SK-N-SH (cell line): ENCODE measurements at regions not wholly inside any gene's neighbourhood (a gene's known extent, or its start where the extent isn't known, plus 50 kb on each side); places are given as distances from the start of the nearest gene placed in this dataset.

Source experiments
- CTCF ChIP-seq: fragments of 200-600 bp; sonication (generic); IDR thresholded peaks from 2 replicates; pipeline ENCODE4 v1.6.1; 2017; ENCODE audit warnings: antibody characterized with exemption, mild to moderate bottlenecking, moderate library complexity
- EP300 ChIP-seq, 2 experiments: IDR thresholded peaks; 2 replicates each; pipeline versions ENCODE4 v1.4.0 to v1.6.1; 2012; ENCODE audit warnings: borderline replicate concordance in 1 of 2, low read depth in 1 of 2, low read length in 1 of 2
- GABPA ChIP-seq: IDR thresholded peaks from 2 replicates; pipeline ENCODE4 v1.4.0; 2012; ENCODE audit warnings: low read depth, mild to moderate bottlenecking
- POLR2AphosphoS5 ChIP-seq: IDR thresholded peaks from 2 replicates; pipeline ENCODE4 v1.6.1; 2012; ENCODE audit warnings: low read depth, low read length
- RAD21 ChIP-seq: IDR thresholded peaks from 2 replicates; pipeline ENCODE4 v1.6.1; 2012; ENCODE audit warnings: mild to moderate bottlenecking, low read length
- TAF1 ChIP-seq: IDR thresholded peaks from 2 replicates; pipeline ENCODE4 v1.6.1; 2012; ENCODE audit warnings: low read depth, mild to moderate bottlenecking, low read length, moderate library complexity, borderline replicate concordance
- USF2 ChIP-seq: fragments of 150-350 bp; IDR thresholded peaks from 2 replicates; pipeline ENCODE4 v1.6.1; 2017; ENCODE audit warnings: antibody characterized with exemption, low read length, low read depth, borderline replicate concordance

- TF ChIP-seq USF2 (no peak), EP300 (IDR thresholded peaks at IDR 0.05; ENCODE audit: borderline replicate concordance in 1 of 2, low read depth in 1 of 2, low read length in 1 of 2) (no peak), POLR2AphosphoS5 (no peak), CTCF (no peak), GABPA (no peak), RAD21 (no peak), TAF1 (no peak)
Measured at GRCh38 chr12:62016021-62016420, 244.2 kb upstream of the USP15 start.
